ENCODE measurements at regions not wholly inside any gene's neighbourhood (a gene's known extent, or its start where the extent isn't known, plus 50 kb on each side); places are given as distances from the start of the nearest gene placed in this dataset.
"Not testable (repeated sequence)": the region's sequence is repeated elsewhere in the genome, so short reads cannot be mapped to it uniquely, and the experiment has no call there.

GRCh38 chr5:157987259-157987658 is 128.3 kb upstream of the CLINT1 start:
- DNase-seq (ENCODE audit: low read depth, low spot score) = no peak

- DNase-seq (ENCODE audit: low read depth, low spot score) = no peak
Observed at GRCh38 chr5:157986431-157986990, 127.6 kb upstream of the CLINT1 start.

GRCh38 chr5:157984611-157985010 is 125.7 kb upstream of the CLINT1 start:
- no peak for DNase-seq (ENCODE audit: low read depth, low spot score)

- no peak for DNase-seq (ENCODE audit: low read depth, low spot score)
Observed at GRCh38 chr5:157983906-157984551, 125.1 kb upstream of the CLINT1 start.

GRCh38 chr5:157978061-157978460 is 119.1 kb upstream of the CLINT1 start:
- no peak for DNase-seq (ENCODE audit: low read depth, low spot score)

GRCh38 chr5:157976429-157976828 is 117.5 kb upstream of the CLINT1 start:
- no peak for DNase-seq (ENCODE audit: low read depth, low spot score)

GRCh38 chr5:157972579-157972978 is 113.6 kb upstream of the CLINT1 start:
- DNase-seq (ENCODE audit: low read depth, low spot score) = no peak

GRCh38 chr5:157971571-157972216 is 112.7 kb upstream of the CLINT1 start:
- DNase-seq (ENCODE audit: low read depth, low spot score) = peak; percentile 65

GRCh38 chr5:157968570-157968969 is 109.6 kb upstream of the CLINT1 start:
- not testable (repeated sequence) for DNase-seq (ENCODE audit: low read depth, low spot score)

- peak; percentile 44 for DNase-seq (ENCODE audit: low read depth, low spot score)
Observed at GRCh38 chr5:157965989-157966388, 107.0 kb upstream of the CLINT1 start.

GRCh38 chr5:157965040-157965678 is 106.2 kb upstream of the CLINT1 start:
- peak; percentile 58 for DNase-seq (ENCODE audit: low read depth, low spot score)

- no peak for DNase-seq (ENCODE audit: low read depth, low spot score)
Observed at GRCh38 chr5:157963761-157964160, 104.8 kb upstream of the CLINT1 start.

- DNase-seq (ENCODE audit: low read depth, low spot score) = no peak
Observed at GRCh38 chr5:157963244-157963643, 104.3 kb upstream of the CLINT1 start.

GRCh38 chr5:157962686-157963085 is 103.7 kb upstream of the CLINT1 start:
- not testable (repeated sequence) for DNase-seq (ENCODE audit: low read depth, low spot score)

- no peak for DNase-seq (ENCODE audit: low read depth, low spot score)
Observed at GRCh38 chr5:157961896-157962590, 103.1 kb upstream of the CLINT1 start.

GRCh38 chr5:157961176-157961575 is 102.2 kb upstream of the CLINT1 start:
- no peak for DNase-seq (ENCODE audit: low read depth, low spot score)

GRCh38 chr5:157959370-157959769 is 100.4 kb upstream of the CLINT1 start:
- DNase-seq (ENCODE audit: low read depth, low spot score) = no peak

- DNase-seq (ENCODE audit: low read depth, low spot score) = no peak
Observed at GRCh38 chr5:157956271-157956885, 97.4 kb upstream of the CLINT1 start.

GRCh38 chr5:157955541-157956172 is 96.7 kb upstream of the CLINT1 start:
- no peak for DNase-seq (ENCODE audit: low read depth, low spot score)

- no peak for DNase-seq (ENCODE audit: low read depth, low spot score)
Observed at GRCh38 chr5:157952374-157952685, 93.4 kb upstream of the CLINT1 start.

- DNase-seq (ENCODE audit: low read depth, low spot score) = no peak
Observed at GRCh38 chr5:157951673-157952373, 92.9 kb upstream of the CLINT1 start.

All from ELF-1 (cell line).